ENCODE measurements at regions not wholly inside any gene's neighbourhood (a gene's known extent, or its start where the extent isn't known, plus 50 kb on each side); places are given as distances from the start of the nearest gene placed in this dataset.

DNA sequence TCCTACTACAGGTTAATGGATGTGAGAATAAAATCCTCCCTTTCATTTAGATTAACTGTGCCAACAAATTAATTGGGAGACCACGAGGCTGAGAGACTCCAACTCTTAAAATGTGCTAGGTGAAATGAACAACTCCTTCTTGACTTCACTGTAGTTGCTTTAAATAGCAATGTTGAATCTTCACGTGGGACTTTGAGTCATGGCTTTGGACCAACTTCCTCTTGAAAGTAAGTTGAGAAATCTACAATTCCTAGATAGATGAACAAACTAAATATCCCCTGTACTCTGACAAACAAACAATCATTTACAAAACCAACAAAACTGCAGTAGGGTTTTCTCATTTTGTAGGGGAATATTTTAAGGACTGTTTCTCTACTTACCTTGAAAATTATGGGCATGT lies 291.9 kb upstream of the SPRED2 start:
- Histone ChIP-seq H2BK20ac (ENCODE audit: low read depth, low read length) (no peak overlapping the region), H2BK5ac (ENCODE audit: low read depth, low read length, poor library complexity, severe bottlenecking) (no peak overlapping the region), H3K27me3 (ENCODE audit: control insufficient read depth, insufficient read depth, low read length) (peaks cover 14% of the 10 kb centered on the region), H3K9me3 (ENCODE audit: control insufficient read depth, insufficient read depth, low read length) (no peaks in the 10 kb centered on the region), H3K36me3 (ENCODE audit: control insufficient read depth, insufficient read depth, low read length) (no peaks in the 10 kb centered on the region), H3K23ac (ENCODE audit: low read depth, low read length) (no peak overlapping the region), H3K4ac (ENCODE audit: low read depth, low read length) (no peak overlapping the region), H3K18ac (ENCODE audit: low read depth, low read length) (no peak overlapping the region), H2BK15ac (ENCODE audit: low read depth, low read length) (no peak overlapping the region), H4K91ac (ENCODE audit: insufficient read depth, low read depth, low read length) (no peak overlapping the region), H3K14ac (replicated peaks; ENCODE audit: low read depth, low read length) (no peak overlapping the region), H3K56ac (ENCODE audit: extremely low read depth, insufficient read depth, low read length) (no peak overlapping the region), H3K4me2 (ENCODE audit: low read depth, low read length) (no peak overlapping the region), H3K4me1 (ENCODE audit: control insufficient read depth, insufficient read depth, low read length) (no peaks in the 10 kb centered on the region), H4K5ac (ENCODE audit: low read depth, low read length) (no peak overlapping the region), H3K4me3 (ENCODE audit: insufficient read depth, low read depth, low read length) (no peak overlapping the region), H3K9me1 (ENCODE audit: insufficient read depth, low read length) (no peaks in the 10 kb centered on the region), H3K9ac (ENCODE audit: low read depth, low read length) (no peak overlapping the region), H4K20me1 (ENCODE audit: insufficient read depth, low read length) (no peaks in the 10 kb centered on the region), H3K27ac (ENCODE audit: insufficient read depth, low read length) (no peak overlapping the region), H2BK120ac (ENCODE audit: low read depth, low read length) (no peak overlapping the region), H3K79me1 (ENCODE audit: low read depth in 1 of 2, low read length in 2 of 2) (no peaks in the 10 kb centered on the region), H4K8ac (ENCODE audit: low read depth in 2 of 2, low read length in 2 of 2) (no peak overlapping the region), H2AK9ac (replicated peaks; ENCODE audit: low read depth, low read length, poor library complexity) (no peak overlapping the region), H2AK5ac (ENCODE audit: low read depth, low read length) (no peak overlapping the region), H2AFZ (replicated peaks; ENCODE audit: low read length, poor library complexity) (no peak overlapping the region)
- intact Hi-C loops (cut with micrococcal nuclease) = no loop called here
- ATAC-seq (ENCODE audit: low read depth) = no peak
- DNase-seq = no peak
- ChIA-PET POLR2A (ENCODE audit: unreplicated experiment) (no interaction called here), CTCF (interaction anchor here (1.2 kb wide), 1 partner anchor 11 kb away, joined by 3 read pairs; no protein-coding TSS in a partner anchor)
- no CpG with 5 or more reads among the region's 2 CpGs for WGBS, 2 experiments (ENCODE audit: extremely low coverage in 2 of 2, insufficient read length in 1 of 2)
- in situ Hi-C loops (cut with MboI; ENCODE audit: low sequenced_read_pairs) = no loop called here
- no TSS peak for BruUV-seq (replicated peaks)
- TF ChIP-seq, protein P1, sequence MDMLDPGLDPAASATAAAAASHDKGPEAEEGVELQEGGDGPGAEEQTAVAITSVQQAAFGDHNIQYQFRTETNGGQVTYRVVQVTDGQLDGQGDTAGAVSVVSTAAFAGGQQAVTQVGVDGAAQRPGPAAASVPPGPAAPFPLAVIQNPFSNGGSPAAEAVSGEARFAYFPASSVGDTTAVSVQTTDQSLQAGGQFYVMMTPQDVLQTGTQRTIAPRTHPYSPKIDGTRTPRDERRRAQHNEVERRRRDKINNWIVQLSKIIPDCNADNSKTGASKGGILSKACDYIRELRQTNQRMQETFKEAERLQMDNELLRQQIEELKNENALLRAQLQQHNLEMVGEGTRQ (IDR thresholded peaks at IDR 0.05; ENCODE audit: low read depth, low read length) = no peak
- TF ChIP-seq NFE2L2 (IDR thresholded peaks at IDR 0.05; ENCODE audit: low read depth, low read length) (no peak), MXI1 (IDR thresholded peaks at IDR 0.05; ENCODE audit: borderline replicate concordance, low read depth, low read length) (no peak), POLR2A (IDR thresholded peaks at IDR 0.05; ENCODE audit: low read depth, low read length) (no peak), MAZ (IDR thresholded peaks at IDR 0.05; ENCODE audit: borderline replicate concordance, low read depth, low read length) (no peak), FOS (IDR thresholded peaks at IDR 0.05; ENCODE audit: low read depth, low read length) (no peak), CHD1 (IDR thresholded peaks at IDR 0.05; ENCODE audit: low read depth, low read length) (no peak)
- dilution Hi-C loops (cut with HindIII; ENCODE audit: low sequenced_read_pairs, unreplicated experiment) = no loop called here

Data from IMR-90 (cell line).